ENCODE measurements at regions not wholly inside any gene's neighbourhood (a gene's known extent, or its start where the extent isn't known, plus 50 kb on each side); places are given as distances from the start of the nearest gene placed in this dataset.

DNA sequence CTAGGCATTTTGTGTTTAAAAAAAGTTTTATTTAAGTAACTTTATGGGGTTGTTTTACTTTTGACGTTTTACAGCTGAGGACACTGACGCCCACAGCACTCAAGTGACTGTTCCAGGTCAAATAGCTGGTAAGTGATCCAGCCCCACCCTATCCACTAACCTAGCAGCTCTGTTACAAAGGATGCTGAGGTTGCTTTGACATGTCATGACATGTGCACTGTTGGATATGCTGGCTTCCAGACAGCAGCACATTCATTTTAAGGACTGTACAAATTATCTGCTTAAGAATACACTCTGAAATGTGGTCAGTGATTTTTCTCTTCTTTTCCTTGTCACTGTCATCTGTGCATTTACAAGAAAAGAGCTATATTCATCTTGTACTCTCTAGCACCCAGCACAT lies 417.5 kb downstream of the ZEB2 start:
- no peak for TF ChIP-seq CTCF (IDR thresholded peaks at IDR 0.05; ENCODE audit: insufficient read depth, low read length, missing control alignments)
- no peak overlapping the region for H3K4me3 ChIP-seq (ENCODE audit: low read depth, low read length)
- no peak for DNase-seq (ENCODE audit: low read depth, low spot score)
- POLR2A ChIA-PET, result no interaction called here
- CTCF ChIA-PET, result no interaction called here

DNA sequence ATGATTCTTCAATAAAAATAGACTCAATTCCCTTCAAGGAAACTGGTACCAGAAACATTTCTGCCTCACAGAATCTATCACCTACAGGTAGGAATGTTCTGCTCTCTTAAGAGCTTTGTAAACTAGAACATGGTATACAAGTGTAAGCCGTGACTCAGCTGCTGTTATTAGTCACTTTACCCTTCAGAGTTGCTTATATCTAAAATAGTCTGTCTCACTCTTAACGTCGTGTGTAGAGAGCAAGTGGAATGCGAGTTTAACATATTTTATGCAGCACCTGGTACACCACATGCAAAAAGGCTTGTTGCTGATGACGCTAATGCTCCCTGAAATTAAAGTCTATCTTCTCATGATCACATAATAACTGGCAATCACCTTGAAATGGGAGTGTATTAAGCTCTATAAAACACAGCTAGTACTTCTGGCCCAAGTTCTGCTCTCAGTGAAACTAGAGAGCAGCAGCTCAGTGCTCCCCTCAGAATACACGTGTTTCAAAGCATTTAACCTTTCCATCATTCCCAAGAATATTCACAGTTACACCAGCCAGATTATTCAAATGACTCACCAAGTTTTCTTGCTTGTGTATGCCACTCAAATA lies 420.0 kb downstream of the ZEB2 start:
- DNase-seq (ENCODE audit: low read depth, low spot score), result no peak
- H3K4me3 ChIP-seq (ENCODE audit: low read depth, low read length), result no peak overlapping the region
- CTCF ChIA-PET, result interaction anchor here (0.5 to 1.5 kb wide), 7 partner anchors 11 to 255 kb away, joined by 3 to 5 read pairs (median 3); no protein-coding TSS in a partner anchor
- POLR2A ChIA-PET, result no interaction called here
- no peak for TF ChIP-seq CTCF (IDR thresholded peaks at IDR 0.05; ENCODE audit: insufficient read depth, low read length, missing control alignments)

GRCh38 chr2:144099340-144099739 lies 420.6 kb downstream of the ZEB2 start:
- H3K4me3 ChIP-seq (ENCODE audit: low read depth, low read length), result no peak overlapping the region
- ChIA-PET POLR2A (no interaction called here), CTCF (interaction anchor here (0.6 to 1.5 kb wide), 6 partner anchors 11 to 255 kb away, joined by 3 to 5 read pairs (median 4); no protein-coding TSS in a partner anchor)
- TF ChIP-seq CTCF (IDR thresholded peaks at IDR 0.05; ENCODE audit: insufficient read depth, low read length, missing control alignments), result no peak
- DNase-seq (ENCODE audit: low read depth, low spot score), result no peak

DNA sequence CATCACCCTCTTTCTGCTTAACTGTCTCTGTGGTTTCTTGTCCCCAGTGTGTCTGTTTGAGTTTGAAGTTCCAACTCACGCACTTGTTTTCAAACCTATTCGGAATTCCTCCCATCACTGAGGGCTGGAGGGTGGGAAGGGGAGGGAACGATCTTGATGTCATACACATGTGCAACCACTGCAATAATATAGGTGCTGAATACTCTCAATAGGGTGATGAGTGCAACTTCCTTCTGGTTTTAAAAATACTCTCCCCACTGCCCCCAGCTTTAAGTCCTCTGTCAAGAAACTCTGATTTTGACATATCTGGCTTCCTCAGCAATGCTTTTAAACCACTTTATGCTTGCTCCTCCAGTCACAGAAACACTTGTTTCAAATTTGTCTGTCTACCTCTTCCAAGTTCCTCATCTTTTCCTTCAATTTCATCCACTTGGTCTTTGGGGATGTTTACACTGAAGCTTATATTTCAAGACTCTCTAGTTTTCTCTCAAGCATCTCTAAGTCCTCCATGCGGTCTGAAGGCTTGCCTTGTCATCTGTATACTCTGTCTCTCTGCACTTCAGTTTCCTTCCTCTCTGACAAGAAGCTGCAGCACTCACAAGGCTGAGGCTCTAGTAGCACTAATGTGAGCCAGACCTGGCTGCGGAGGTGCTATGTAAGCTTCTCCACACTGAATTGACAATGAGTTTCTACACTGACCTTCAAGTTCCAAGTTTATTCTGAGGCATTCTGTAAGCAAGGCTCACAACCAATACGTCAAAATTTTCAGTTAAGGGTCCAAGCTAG lies 422.3 kb downstream of the ZEB2 start:
- POLR2A ChIA-PET, result no interaction called here
- no peak for TF ChIP-seq CTCF (IDR thresholded peaks at IDR 0.05; ENCODE audit: insufficient read depth, low read length, missing control alignments)
- H3K4me3 ChIP-seq (ENCODE audit: low read depth, low read length), result no peak overlapping the region
- CTCF ChIA-PET, result interaction anchor here (0.9 to 1.5 kb wide), 3 partner anchors 9 to 14 kb away, joined by 3 to 6 read pairs (median 3); no protein-coding TSS in a partner anchor
- no peak for DNase-seq (ENCODE audit: low read depth, low spot score)

DNA sequence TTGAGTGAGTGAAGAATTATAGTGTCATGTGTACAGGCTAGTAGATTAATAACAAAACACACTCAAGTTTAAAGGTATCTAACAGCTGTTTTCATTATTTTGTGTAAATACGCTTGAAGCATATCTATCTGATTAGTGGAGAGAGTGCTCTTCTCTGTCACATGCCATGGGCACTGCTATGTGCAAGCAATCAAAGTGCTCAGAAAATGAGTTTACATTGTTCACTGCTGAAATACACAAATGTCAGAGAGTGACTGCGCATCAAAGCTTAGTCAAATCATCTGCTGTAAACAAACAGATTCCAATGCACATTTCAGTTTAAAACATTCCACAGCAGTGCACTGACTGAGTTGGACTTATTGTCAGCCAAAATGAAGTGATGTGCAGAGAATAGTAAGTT lies 423.4 kb downstream of the ZEB2 start:
- CTCF ChIA-PET, result no interaction called here
- H3K4me3 ChIP-seq (ENCODE audit: low read depth, low read length), result no peak overlapping the region
- DNase-seq (ENCODE audit: low read depth, low spot score), result no peak
- POLR2A ChIA-PET, result no interaction called here
- no peak for TF ChIP-seq CTCF (IDR thresholded peaks at IDR 0.05; ENCODE audit: insufficient read depth, low read length, missing control alignments)

- POLR2A ChIA-PET, result no interaction called here
- DNase-seq (ENCODE audit: low read depth, low spot score), result no peak
- no peak for TF ChIP-seq CTCF (IDR thresholded peaks at IDR 0.05; ENCODE audit: insufficient read depth, low read length, missing control alignments)
- CTCF ChIA-PET, result no interaction called here
- no peak overlapping the region for H3K4me3 ChIP-seq (ENCODE audit: low read depth, low read length)
Measured at GRCh38 chr2:144094408-144095151, 425.3 kb downstream of the ZEB2 start.

Measured in AG04449 (cell line).